Mesenchymal stem cell (in vitro differentiated cells and primary cell): ENCODE measurements at regions not wholly inside any gene's neighbourhood (a gene's known extent, or its start where the extent isn't known, plus 50 kb on each side); places are given as distances from the start of the nearest gene placed in this dataset.
"Not testable (repeated sequence)": the region's sequence is repeated elsewhere in the genome, so short reads cannot be mapped to it uniquely, and the experiment has no call there.

Source experiments
- DNase-seq: peaks from one replicate; pipeline ENCODE4 v3.0.0-alpha.2; 2013
- H2AFZ ChIP-seq: one replicate; pipeline ENCODE4 v1.6.1; 2013; ENCODE audit warnings: low read depth, mild to moderate bottlenecking, control low read depth, inconsistent platforms, low read length, moderate library complexity
- H2AK5ac ChIP-seq: 2 replicates; pipeline ENCODE4 v1.6.1; 2013; ENCODE audit warnings: low read length, moderate library complexity, mild to moderate bottlenecking, inconsistent platforms; ENCODE audit not compliant: severe bottlenecking
- H2BK120ac ChIP-seq: one replicate; pipeline ENCODE4 v1.6.1; 2013; ENCODE audit warnings: low read depth, mild to moderate bottlenecking, inconsistent platforms, low read length, moderate library complexity
- H2BK12ac ChIP-seq, 2 experiments: one replicate each; pipeline ENCODE4 v1.6.1; 2013; ENCODE audit warnings: inconsistent platforms in 2 of 2, low read length in 2 of 2, mild to moderate bottlenecking in 2 of 2, moderate library complexity in 2 of 2, control low read depth in 1 of 2
- H2BK15ac ChIP-seq: one replicate; pipeline ENCODE4 v1.6.1; 2013; ENCODE audit warnings: mild to moderate bottlenecking, low read depth, inconsistent platforms; ENCODE audit not compliant: poor library complexity, severe bottlenecking
- H2BK5ac ChIP-seq: 2 replicates; pipeline ENCODE4 v1.6.1; 2013; ENCODE audit warnings: low read depth, mild to moderate bottlenecking, low read length, control low read depth, inconsistent platforms; ENCODE audit not compliant: poor library complexity, severe bottlenecking
- H3K14ac ChIP-seq, 2 experiments: one replicate each; pipeline ENCODE4 v1.6.1; 2013; ENCODE audit warnings: inconsistent platforms in 2 of 2, low read length in 2 of 2, control low read depth in 1 of 2, mild to moderate bottlenecking in 1 of 2, moderate library complexity in 1 of 2
- H3K18ac ChIP-seq, 2 experiments: one replicate each; pipeline ENCODE4 v1.6.1; 2013; ENCODE audit warnings: inconsistent platforms in 2 of 2, low read length in 2 of 2, control low read depth in 1 of 2, low read depth in 1 of 2, mild to moderate bottlenecking in 1 of 2
- H3K23ac ChIP-seq, 2 experiments: one replicate each; pipeline ENCODE4 v1.6.1; 2013; ENCODE audit warnings: inconsistent platforms in 2 of 2, low read length in 2 of 2, mild to moderate bottlenecking in 2 of 2, moderate library complexity in 2 of 2, control low read depth in 1 of 2
- H3K27ac ChIP-seq: 2 replicates; pipeline ENCODE4 v1.5.1; 2013; ENCODE audit warnings: mild to moderate bottlenecking, moderate library complexity, low read length, control low read depth, inconsistent platforms; ENCODE audit not compliant: poor library complexity, severe bottlenecking
- H3K27me3 ChIP-seq, 2 experiments: 2 replicates each; pipeline versions ENCODE4 v1.6.1 to v1.7.0; 2013; ENCODE audit warnings: low read length in 2 of 2, mild to moderate bottlenecking in 2 of 2, moderate library complexity in 2 of 2, control low read depth in 1 of 2, inconsistent platforms in 1 of 2; ENCODE audit not compliant: control insufficient read depth in 1 of 2, insufficient read depth in 1 of 2
- H3K36me3 ChIP-seq, 2 experiments: 2 replicates each; pipeline versions ENCODE4 v1.6.1 to v1.7.0; 2013; ENCODE audit warnings: low read length in 2 of 2, control low read depth in 1 of 2, inconsistent platforms in 1 of 2, low read depth in 1 of 2, mild to moderate bottlenecking in 1 of 2; ENCODE audit not compliant: insufficient read depth in 2 of 2, control insufficient read depth in 1 of 2
- H3K4ac ChIP-seq, 2 experiments: one replicate each; pipeline ENCODE4 v1.6.1; 2013; ENCODE audit warnings: inconsistent platforms in 2 of 2, low read length in 2 of 2, mild to moderate bottlenecking in 2 of 2, moderate library complexity in 2 of 2, control low read depth in 1 of 2, low read depth in 1 of 2
- H3K4me1 ChIP-seq: 2 replicates; pipeline ENCODE4 v1.6.1; 2013; ENCODE audit warnings: low read depth, low read length, control low read depth; ENCODE audit not compliant: control insufficient read depth, insufficient read depth
- H3K4me2 ChIP-seq: 2 replicates; pipeline ENCODE4 v1.6.1; 2013; ENCODE audit warnings: low read length, mild to moderate bottlenecking, inconsistent platforms; ENCODE audit not compliant: poor library complexity, severe bottlenecking
- H3K4me3 ChIP-seq, 2 experiments: 2 replicates each; pipeline versions ENCODE4 v1.5.1 to v1.7.0; 2013; ENCODE audit warnings: low read length in 2 of 2, mild to moderate bottlenecking in 2 of 2, control low read depth in 1 of 2, low read depth in 1 of 2; ENCODE audit not compliant: insufficient read depth in 1 of 2
- H3K79me1 ChIP-seq: replicated peaks from 2 replicates; pipeline ENCODE4 v1.6.1; 2013; ENCODE audit warnings: mild to moderate bottlenecking, control low read depth, low read length, inconsistent platforms; ENCODE audit not compliant: poor library complexity, severe bottlenecking
- H3K9ac ChIP-seq: 2 replicates; pipeline ENCODE4 v1.7.0; 2013; ENCODE audit warnings: mild to moderate bottlenecking, low read length, moderate library complexity
- H3K9me3 ChIP-seq: 2 replicates; pipeline ENCODE4 v1.7.0; 2013; ENCODE audit warnings: mild to moderate bottlenecking, low read length; ENCODE audit not compliant: control insufficient read depth
- H4K8ac ChIP-seq: one replicate; pipeline ENCODE4 v1.6.1; 2013; ENCODE audit warnings: inconsistent platforms, mild to moderate bottlenecking, low read length, moderate library complexity
- H4K91ac ChIP-seq: one replicate; pipeline ENCODE4 v1.6.1; 2013; ENCODE audit warnings: mild to moderate bottlenecking, low read length, inconsistent platforms
- WGBS: methylation state at CpG from one replicate; pipeline ENCODE4 v1.1.7; 2013; ENCODE audit warnings: mixed read lengths; 5-methylcytosine and 5-hydroxymethylcytosine counted together

- H3K36me3 ChIP-seq, H2BK5ac ChIP-seq, H2BK120ac ChIP-seq, H3K4me2 ChIP-seq, H3K4ac ChIP-seq, H3K27me3 ChIP-seq, H3K27ac ChIP-seq, H3K79me1 ChIP-seq, H2BK15ac ChIP-seq, H2AFZ ChIP-seq, H3K4me1 ChIP-seq, H2BK12ac ChIP-seq, H3K9me3 ChIP-seq, H3K23ac ChIP-seq, H4K8ac ChIP-seq, H3K4me3 ChIP-seq, H3K14ac ChIP-seq, H2AK5ac ChIP-seq, DNase-seq, H3K18ac ChIP-seq, H3K9ac ChIP-seq, H4K91ac ChIP-seq: not testable (repeated sequence)
- 59% methylated on average over 7 of the region's 7 CpGs for WGBS
These were observed 83.0 kb upstream of the SP4 start for GRCh38 chr7:21344900-21345299.

GRCh38 chr7:21345361-21345760, 82.5 kb upstream of the SP4 start:
- no peaks in the 10 kb centered on the region for H3K79me1 ChIP-seq
- H3K4me2 ChIP-seq: no peak overlapping the region
- no peak overlapping the region for H3K18ac ChIP-seq
- H2BK12ac ChIP-seq: no peak overlapping the region
- H3K27ac ChIP-seq: no peak overlapping the region
- no peak overlapping the region for H3K4ac ChIP-seq
- no peak overlapping the region for H3K23ac ChIP-seq
- H2BK5ac ChIP-seq: no peak overlapping the region
- no peak overlapping the region for H3K9ac ChIP-seq
- no peak overlapping the region for H2BK120ac ChIP-seq
- H3K27me3 ChIP-seq: no peaks in the 10 kb centered on the region
- H4K8ac ChIP-seq: no peak overlapping the region
- no peak overlapping the region for H3K4me3 ChIP-seq
- no peaks in the 10 kb centered on the region for H3K9me3 ChIP-seq
- no peak overlapping the region for H3K14ac ChIP-seq
- no peak for DNase-seq
- no peak overlapping the region for H4K91ac ChIP-seq
- no peak overlapping the region for H2AFZ ChIP-seq
- H3K36me3 ChIP-seq: no peaks in the 10 kb centered on the region
- 69% methylated on average over 9 of the region's 9 CpGs for WGBS
- no peak overlapping the region for H2AK5ac ChIP-seq
- H3K4me1 ChIP-seq: no peaks in the 10 kb centered on the region
- no peak overlapping the region for H2BK15ac ChIP-seq

DNA sequence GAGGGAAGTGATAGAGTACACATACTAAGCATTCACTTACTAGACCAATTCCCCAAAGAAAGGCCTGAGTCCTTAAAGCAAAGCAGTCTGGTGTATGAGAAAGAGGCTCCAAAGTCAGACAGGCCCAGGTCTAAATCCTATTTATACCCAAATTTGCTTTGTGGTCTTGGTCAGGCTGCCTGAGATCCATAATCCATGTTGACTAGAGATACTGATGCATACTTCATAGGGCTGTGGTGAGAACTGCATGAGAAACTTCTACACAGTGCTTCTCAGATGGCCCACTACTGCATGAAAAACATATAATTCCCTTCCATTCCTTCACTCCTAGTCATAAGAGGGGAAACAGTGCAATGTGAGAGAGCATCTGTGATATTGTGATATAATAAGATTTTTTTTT, 81.6 kb upstream of the SP4 start:
- H4K8ac ChIP-seq: no peak overlapping the region
- H3K9ac ChIP-seq: no peak overlapping the region
- H2BK12ac ChIP-seq: no peak overlapping the region
- no peaks in the 10 kb centered on the region for H3K4me1 ChIP-seq
- H3K4me3 ChIP-seq: no peak overlapping the region
- no peaks in the 10 kb centered on the region for H3K79me1 ChIP-seq
- H3K36me3 ChIP-seq: no peaks in the 10 kb centered on the region
- no peak overlapping the region for H3K23ac ChIP-seq
- H3K9me3 ChIP-seq: no peaks in the 10 kb centered on the region
- H3K14ac ChIP-seq: no peak overlapping the region
- no peak overlapping the region for H4K91ac ChIP-seq
- H2BK120ac ChIP-seq: no peak overlapping the region
- H2BK5ac ChIP-seq: no peak overlapping the region
- no peak overlapping the region for H2AFZ ChIP-seq
- H2BK15ac ChIP-seq: no peak overlapping the region
- no peak for DNase-seq
- no peak overlapping the region for H3K4ac ChIP-seq
- no peak overlapping the region for H3K18ac ChIP-seq
- H3K27me3 ChIP-seq: no peaks in the 10 kb centered on the region
- no peak overlapping the region for H3K27ac ChIP-seq
- H3K4me2 ChIP-seq: no peak overlapping the region
- H2AK5ac ChIP-seq: no peak overlapping the region

DNA sequence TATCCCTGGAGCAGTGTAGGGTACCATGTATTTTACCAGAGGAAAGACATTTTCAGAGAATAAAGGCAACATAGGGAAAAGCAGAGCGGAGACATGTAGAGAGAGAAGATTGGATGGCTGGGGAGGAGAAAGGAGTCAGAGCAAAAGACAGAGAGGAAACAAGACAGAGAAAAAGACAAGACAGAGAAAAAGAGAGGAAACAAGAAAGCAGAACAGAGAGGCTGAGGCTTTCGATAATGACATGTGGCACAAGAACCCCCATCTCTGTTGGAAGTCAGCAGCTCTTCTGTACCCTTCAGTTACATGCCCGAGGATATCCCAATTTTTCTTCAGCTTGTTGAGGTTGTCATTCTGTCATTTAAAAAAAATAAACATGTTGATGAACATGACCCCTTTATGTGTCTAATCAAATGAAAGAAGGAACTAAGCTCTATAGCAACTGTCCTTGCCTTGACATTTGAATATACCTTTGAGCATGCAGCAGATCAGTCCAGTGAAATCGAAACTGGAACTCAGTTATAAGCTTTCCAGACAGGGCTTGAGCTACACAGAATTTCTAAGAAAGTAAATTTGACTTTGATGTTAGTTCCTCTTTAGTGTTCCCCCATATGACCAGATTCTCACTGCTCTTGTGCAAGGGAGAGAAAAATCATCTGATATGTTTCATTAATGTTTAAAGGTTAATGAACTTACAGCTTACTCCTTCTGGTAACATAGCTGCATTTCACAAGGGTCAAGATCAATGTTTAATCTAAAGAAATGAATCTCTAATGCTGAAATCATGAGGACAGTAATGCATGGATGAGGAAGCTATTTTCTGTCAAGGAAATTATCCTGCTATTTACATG, 75.1 kb upstream of the SP4 start:
- H2BK5ac ChIP-seq: no peak overlapping the region
- no peak overlapping the region for H4K8ac ChIP-seq
- no peak overlapping the region for H2BK120ac ChIP-seq
- H3K79me1 ChIP-seq: no peaks in the 10 kb centered on the region
- H3K4me1 ChIP-seq: no peaks in the 10 kb centered on the region
- no peak overlapping the region for H3K23ac ChIP-seq
- no peak overlapping the region for H3K4me3 ChIP-seq
- no peaks in the 10 kb centered on the region for H3K9me3 ChIP-seq
- H3K27ac ChIP-seq: no peak overlapping the region
- H3K4ac ChIP-seq: no peak overlapping the region
- H3K9ac ChIP-seq: no peak overlapping the region
- H2BK12ac ChIP-seq: no peak overlapping the region
- no peak overlapping the region for H2AFZ ChIP-seq
- H3K14ac ChIP-seq: no peak overlapping the region
- no peak overlapping the region for H3K4me2 ChIP-seq
- no peaks in the 10 kb centered on the region for H3K27me3 ChIP-seq
- DNase-seq: no peak
- H3K18ac ChIP-seq: no peak overlapping the region
- 81% methylated on average over 3 of the region's 4 CpGs for WGBS
- no peaks in the 10 kb centered on the region for H3K36me3 ChIP-seq
- no peak overlapping the region for H2BK15ac ChIP-seq
- H2AK5ac ChIP-seq: no peak overlapping the region
- H4K91ac ChIP-seq: no peak overlapping the region
